Ammon's horn (tissue), 1 donor: ENCODE measurements at regions not wholly inside any gene's neighbourhood (a gene's known extent, or its start where the extent isn't known, plus 50 kb on each side); places are given as distances from the start of the nearest gene placed in this dataset.
"Not testable (repeated sequence)": the region's sequence is repeated elsewhere in the genome, so short reads cannot be mapped to it uniquely, and the experiment has no call there.

Experiments used
- DNase-seq: peaks from one replicate; pipeline ENCODE4 v3.0.0-alpha.2; 2016; ENCODE audit warnings: low spot score

DNA sequence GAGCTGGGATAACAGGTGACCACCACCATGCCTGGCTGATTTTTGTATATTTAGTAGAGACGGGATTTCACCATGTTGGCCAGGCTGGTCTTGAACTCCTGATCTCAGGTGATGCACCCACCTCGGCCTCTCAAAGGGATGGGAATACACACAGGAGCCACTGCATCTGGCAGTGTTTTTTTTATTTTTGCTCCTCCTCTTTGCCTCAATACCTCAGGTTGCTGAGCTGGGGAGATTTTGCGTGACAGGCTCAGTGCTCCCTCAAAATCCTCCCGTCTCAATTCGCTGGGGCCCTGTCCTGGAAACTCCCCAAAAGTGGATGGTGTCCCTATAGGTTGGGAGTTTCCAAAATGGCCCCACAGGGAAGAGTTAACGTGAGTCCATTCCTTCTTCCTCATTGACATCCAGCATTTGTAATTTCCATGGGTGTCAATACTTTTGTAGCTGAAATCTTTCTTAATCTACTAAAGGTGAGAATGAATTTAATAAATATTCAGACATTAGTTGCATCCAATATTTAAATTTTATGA, 71.8 kb downstream of the GGTLC2 start:
- no peak for DNase-seq

DNA sequence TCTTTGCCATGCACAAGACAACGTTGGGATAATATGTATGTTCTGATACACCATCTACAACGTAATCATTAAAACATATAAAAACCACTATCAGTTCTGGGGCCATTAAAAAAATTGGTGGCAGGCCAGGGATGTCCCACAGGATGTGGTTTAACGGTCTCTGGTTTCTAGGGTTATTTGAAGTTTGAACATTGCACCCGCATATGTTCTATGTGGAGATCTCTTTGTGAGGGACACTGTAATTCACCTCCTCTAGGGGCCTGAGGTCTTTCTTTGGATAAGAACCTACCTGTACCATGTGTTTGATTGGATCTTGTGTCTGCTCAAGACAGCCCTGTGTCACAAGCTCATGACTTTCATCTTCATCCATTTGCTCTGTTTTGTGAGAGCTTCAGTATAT, 73.2 kb downstream of the GGTLC2 start:
- no peak for DNase-seq

- peak; percentile 55 for DNase-seq
Measured at GRCh38 chr22:22720201-22720723, 75.8 kb downstream of the GGTLC2 start.

DNA sequence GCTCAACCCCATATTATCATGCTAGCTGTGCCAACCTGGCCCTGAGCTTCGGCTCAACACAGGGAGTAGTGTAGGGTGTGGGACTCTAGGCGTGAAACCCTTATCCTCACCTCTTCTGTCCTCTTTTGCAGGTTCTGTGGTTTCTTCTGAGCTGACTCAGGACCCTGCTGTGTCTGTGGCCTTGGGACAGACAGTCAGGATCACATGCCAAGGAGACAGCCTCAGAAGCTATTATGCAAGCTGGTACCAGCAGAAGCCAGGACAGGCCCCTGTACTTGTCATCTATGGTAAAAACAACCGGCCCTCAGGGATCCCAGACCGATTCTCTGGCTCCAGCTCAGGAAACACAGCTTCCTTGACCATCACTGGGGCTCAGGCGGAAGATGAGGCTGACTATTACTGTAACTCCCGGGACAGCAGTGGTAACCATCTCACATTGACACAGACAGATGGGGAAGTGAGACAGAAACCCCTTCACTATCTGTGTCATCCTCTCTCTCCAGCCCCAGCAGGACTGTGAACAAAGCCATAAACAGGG, 76.4 kb downstream of the GGTLC2 start:
- DNase-seq, result peak; percentile 54

DNA sequence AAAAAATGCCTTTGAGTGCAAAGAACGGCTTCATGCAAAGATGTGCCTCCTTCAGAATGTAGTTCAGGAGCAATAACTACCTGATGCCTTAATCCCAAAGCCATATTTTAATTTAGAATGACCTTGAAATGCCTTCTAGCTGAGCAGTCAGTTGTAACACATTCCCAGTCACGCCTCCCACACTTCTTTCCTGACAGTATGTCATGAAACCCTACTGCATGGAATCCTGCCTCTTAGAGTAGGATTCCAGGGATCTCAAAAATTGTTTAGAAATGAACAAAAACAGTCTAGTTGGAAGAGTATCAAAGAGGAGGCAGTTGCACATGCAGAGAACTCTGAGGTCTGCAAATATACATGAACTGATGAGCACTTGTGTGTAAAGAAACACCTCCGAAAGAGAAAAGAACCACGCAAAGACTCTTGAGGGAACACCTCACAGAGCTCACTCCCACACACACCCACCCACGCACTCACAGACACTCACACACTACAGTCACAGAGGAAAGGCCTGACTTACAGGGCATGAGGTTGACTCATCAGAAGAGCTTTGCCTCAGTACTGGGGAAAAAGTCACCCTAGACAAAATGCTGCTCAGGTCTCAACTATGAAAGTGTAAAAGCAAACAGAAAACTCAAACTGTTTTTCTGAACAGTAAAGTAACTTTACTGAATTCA, 77.4 kb downstream of the GGTLC2 start:
- no peak for DNase-seq

- no peak for DNase-seq
Measured at GRCh38 chr22:22728382-22728781, 84.0 kb downstream of the GGTLC2 start.

GRCh38 chr22:22730655-22731373, 86.4 kb downstream of the GGTLC2 start:
- DNase-seq, result no peak

DNA sequence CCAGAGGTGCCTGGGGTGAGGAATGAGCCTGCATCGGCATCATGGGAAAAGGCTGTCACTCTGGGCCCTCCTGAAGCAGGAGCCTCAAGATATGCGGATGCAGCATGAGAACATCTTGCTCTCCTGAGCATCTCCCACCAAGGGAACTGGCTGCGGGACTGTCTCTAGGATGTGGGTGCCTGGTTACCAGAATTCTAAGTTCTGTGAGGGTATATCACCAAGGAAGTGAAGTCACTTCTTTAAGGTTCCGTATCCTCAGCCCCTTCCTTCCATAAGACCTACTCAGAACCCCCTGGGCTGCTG, 86.9 kb downstream of the GGTLC2 start:
- DNase-seq, result no peak

DNA sequence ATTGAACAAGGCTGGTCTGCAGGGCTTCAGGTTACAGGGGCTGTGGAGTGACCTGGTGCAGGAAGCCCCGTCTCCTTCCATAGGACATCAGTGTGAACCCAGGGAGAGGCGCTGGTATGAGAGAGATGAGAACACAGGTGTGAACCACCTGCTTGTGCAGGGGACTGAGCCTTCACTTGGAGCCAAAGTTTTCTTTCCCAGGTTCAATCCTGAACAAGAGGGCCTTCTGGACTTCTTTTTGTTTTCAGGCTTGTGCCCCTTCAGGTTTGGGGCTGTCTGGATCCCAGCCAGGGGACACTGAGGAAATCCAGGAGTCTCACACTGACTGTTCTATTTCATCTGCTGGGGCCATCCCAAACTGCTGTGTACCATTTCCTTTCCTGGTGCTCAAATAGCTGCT, 88.6 kb downstream of the GGTLC2 start:
- DNase-seq, result not testable (repeated sequence)

DNA sequence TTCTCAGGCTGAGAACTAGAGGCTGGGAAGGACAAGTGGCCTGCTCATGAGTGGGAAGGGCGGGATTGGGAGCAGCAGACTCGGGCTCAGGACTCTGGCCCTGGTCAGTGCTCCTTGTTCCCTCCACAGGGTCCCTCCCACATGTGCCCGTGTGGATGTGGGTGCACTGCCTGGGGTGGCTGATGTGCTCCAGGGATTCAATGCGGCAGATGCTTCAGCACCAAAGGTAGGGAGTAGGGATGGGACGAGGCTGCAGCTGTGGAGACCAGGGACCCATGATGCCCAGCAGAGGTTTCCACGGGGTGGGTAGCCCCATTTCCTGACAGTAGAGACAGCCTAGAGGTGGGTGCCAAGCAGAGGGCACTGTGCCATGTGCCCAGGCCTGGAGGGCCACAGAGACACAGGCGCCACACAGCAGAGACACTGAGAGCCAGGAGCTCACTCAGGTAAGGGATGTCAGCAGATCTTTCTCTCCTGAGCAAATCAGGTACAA, 89.5 kb downstream of the GGTLC2 start:
- no peak for DNase-seq

DNA sequence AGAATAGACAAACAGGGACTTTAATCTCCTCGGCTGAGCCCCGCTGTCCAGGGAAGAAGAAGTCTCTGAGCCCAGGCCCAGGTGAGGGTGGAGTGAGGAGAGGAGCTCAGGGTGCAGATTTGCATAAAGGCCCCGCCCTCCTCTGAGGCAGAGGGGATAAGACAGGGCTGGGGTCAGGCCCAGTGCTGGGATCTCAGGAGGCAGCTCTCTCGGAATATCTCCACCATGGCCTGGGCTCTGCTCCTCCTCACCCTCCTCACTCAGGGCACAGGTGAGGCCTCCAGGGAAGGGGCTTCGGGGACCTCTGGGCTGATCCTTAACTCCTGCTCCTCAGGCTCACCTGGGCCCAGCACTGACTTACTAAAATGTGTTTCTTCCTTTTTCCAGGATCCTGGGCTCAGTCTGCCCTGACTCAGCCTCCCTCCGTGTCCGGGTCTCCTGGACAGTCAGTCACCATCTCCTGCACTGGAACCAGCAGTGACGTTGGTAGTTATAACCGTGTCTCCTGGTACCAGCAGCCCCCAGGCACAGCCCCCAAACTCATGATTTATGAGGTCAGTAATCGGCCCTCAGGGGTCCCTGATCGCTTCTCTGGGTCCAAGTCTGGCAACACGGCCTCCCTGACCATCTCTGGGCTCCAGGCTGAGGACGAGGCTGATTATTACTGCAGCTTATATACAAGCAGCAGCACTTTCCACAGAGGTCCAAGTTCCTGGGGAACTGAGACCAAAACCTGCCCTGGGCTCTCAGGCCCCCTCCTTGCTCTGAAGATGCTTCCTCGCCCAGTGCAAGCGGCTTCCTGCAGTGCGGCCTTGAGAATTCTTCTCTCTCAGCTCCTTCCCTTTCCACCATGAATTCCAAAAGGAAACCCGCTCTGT, 90.2 kb downstream of the GGTLC2 start:
- not testable (repeated sequence) for DNase-seq

DNA sequence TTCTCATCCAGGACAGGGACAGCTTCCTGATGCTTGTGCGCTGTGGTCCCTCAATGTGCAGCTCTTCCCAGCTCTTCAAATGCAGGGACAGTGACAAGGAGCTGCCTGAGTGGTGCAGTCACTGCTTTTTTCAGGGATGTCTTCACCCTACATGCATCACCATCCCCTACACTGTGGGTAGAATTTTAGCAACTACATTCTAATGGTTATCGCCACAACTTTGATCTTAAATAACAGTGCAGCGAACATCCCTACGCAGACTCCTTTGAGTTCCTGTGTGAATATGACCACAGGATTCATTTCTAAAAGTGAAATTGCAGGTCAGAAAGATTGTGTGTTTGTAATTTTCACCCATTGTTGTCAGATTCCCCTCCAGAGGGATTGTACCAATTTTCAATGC, 90.9 kb downstream of the GGTLC2 start:
- not testable (repeated sequence) for DNase-seq

DNA sequence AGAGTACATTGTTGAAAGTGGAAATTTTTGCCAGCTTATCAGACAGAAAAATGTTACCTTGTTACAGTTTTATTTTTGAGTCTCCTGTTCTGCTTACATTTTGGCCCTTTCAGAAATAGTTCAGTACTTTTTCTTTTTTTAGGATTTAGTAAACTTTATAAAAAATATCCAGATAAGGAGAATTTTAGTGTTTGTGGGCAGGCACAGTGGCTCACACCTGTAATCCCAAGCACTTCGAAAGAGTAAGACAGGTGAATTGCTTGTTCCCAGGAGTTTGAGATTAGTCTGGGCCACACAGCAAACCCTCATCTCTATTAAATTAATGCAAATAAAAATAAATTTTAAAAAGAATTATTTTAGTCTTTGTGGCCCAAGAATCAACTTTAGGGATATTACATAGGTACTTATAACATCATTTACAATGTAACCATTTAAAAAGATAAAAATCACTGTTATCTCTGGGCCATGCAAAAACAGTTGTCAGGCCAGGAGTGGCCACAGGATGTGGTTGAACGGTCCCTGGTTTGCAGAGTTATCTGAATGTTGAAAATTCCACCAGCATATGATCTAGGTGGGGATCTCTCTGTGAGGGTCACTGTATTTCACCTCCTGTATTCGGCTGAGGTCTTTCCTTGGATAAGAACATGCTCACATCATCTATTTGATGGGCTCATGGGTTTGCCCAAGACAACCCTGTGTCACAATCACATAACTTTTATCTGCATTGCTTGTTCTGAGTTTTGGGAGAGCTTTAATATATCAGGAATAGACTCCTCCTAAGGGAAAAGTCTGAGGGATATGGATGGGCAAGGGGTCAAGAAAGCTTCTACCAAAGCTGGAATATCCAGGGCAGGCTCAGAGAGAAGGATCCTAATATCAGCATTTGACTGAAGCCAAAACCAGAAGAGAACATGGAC, 91.5 kb downstream of the GGTLC2 start:
- DNase-seq, result no peak

GRCh38 chr22:22737590-22737989, 93.2 kb downstream of the GGTLC2 start:
- DNase-seq, result no peak

DNA sequence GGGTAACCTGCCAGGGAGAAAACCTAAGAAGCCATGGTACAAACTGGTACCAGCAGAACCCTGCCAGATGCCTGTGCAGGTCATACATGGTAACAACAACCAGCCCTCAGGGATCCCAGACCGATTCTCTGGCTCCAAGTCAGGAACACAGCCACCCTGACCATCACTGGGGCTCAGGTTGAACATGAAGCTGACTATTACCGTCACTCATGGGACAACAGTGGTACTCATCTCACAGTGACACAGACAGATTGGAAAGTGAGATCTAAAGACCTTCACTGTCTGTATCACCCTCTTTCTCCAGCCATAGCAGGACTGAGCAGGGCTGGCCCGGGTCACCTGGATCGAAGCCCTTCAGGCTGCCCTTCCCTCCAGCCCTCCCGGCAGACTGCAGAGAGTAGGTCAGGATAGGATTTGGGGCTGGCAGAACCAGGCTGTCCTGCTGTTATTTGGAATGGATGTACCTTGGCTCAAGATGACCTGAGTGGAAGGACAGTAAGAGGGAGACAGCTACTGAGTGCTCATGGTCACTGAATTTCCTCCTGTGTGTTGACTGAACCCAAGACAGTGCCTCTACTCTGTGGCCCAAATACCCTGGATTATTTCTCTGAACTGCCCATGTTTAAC, 94.7 kb downstream of the GGTLC2 start:
- no peak for DNase-seq

GRCh38 chr22:22740560-22741276, 96.3 kb downstream of the GGTLC2 start:
- DNase-seq, result no peak

DNA sequence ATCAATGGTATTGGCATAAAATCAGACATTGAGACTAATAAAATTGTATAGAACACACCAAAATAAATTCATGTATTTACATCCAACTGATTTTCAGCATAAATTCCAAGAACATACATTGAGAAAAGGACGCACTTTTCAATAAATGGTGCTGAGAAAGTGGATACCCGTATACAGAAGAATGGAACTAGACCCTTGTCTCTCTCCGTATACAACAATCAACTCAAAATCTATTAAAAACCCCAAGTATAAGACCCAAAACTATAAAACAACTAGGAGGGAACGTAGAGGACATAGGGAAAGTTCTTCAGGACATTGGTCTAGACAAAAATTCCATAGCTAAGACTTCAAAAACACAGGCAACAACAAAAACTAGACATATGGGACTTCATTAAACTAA, 97.4 kb downstream of the GGTLC2 start:
- DNase-seq, result no peak

DNA sequence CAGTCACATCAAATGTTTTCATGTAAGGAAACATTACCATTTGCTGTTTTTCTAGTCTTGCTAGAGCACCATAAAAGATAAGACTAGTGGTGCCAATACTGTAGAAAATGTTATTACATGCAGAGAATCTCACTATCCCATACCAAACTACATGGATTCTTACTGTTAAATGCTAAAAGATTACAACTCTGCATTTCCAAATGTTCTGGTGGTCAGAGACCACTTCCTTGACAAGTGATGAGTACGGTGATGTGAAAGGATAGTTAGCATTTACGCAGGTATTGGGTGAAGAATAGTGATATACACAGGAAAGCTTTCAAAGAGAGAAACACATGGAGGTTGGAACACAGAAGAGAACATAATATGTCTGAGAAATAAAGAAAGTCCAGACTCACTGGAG, 98.2 kb downstream of the GGTLC2 start:
- no peak for DNase-seq

- DNase-seq, result no peak
Measured at GRCh38 chr22:22743128-22743760, 98.8 kb downstream of the GGTLC2 start.
